ENCODE measurements at regions not wholly inside any gene's neighbourhood (a gene's known extent, or its start where the extent isn't known, plus 50 kb on each side); places are given as distances from the start of the nearest gene placed in this dataset.

- no peak for TF ChIP-seq CTCF (conservative IDR thresholded peaks at IDR 0.05 in 1 of 2, IDR thresholded peaks at IDR 0.05 in 1 of 2; ENCODE audit: low read depth in 1 of 2, low read length in 2 of 2)
- no peak for TF ChIP-seq EZH2 (IDR thresholded peaks at IDR 0.05; ENCODE audit: low read length, missing control alignments)
These were observed 190.6 kb upstream of the SMIM21 start for GRCh38 chr18:75618146-75618545.

Data from fibroblast of lung (primary cell).